ENCODE measurements at regions not wholly inside any gene's neighbourhood (a gene's known extent, or its start where the extent isn't known, plus 50 kb on each side); places are given as distances from the start of the nearest gene placed in this dataset.

GRCh38 chr2:163353551-163353950 is 382.3 kb downstream of the FIGN start:
- TF ChIP-seq CTCF (IDR thresholded peaks at IDR 0.05) (no peak), POLR2AphosphoS5 (IDR thresholded peaks at IDR 0.05) (no peak), EP300 (IDR thresholded peaks at IDR 0.05) (no peak), POLR2A (IDR thresholded peaks at IDR 0.05) (no peak)
